Esophagus squamous epithelium (tissue), 4 donors: ENCODE measurements at regions not wholly inside any gene's neighbourhood (a gene's known extent, or its start where the extent isn't known, plus 50 kb on each side); places are given as distances from the start of the nearest gene placed in this dataset.

Source experiments
- POLR2A ChIP-seq, 4 donors: fragments of 450-650 bp; IDR thresholded peaks; one replicate each; pipeline ENCODE4 v1.6.1; 2017; ENCODE audit warnings: antibody characterized with exemption in 4 of 4, mild to moderate bottlenecking in 4 of 4, moderate library complexity in 3 of 4
- TF ChIP-seq, protein P1 (sequence below), 6 experiments: fragments of 450-650 bp in 4 of 6; fragments of 200-600 bp in 2 of 6; sonication (generic) in 2 of 6; IDR thresholded peaks; one replicate each; pipeline ENCODE4 v1.5.1; 2016 to 2019; ENCODE audit warnings: antibody characterized with exemption in 6 of 6, mild to moderate bottlenecking in 4 of 6, moderate library complexity in 4 of 6

DNA sequence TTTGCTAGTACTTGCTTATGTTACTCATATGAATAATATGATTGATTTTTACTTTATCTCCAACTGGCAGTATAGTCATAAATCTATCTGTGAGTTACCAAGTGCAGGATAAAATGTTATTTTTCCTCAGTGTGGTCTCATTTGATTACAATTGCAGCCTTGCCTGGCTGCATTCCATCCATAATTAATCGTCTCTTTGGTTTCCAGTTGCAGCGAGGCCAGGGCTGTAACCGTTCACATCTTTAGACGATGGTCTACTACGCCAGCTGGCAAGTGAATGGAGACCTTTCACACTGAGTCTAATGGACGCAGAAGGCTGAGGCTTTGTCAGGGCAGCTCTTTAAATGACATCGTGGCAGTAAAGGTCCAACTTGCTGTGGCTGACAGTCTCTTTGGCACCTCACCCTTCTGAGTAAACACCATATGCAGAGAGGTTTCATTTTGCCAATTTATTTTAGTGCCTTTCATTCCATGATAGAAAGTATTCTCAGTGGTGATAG lies 84.0 kb downstream of the ARL4A start:
- TF ChIP-seq, protein P1, sequence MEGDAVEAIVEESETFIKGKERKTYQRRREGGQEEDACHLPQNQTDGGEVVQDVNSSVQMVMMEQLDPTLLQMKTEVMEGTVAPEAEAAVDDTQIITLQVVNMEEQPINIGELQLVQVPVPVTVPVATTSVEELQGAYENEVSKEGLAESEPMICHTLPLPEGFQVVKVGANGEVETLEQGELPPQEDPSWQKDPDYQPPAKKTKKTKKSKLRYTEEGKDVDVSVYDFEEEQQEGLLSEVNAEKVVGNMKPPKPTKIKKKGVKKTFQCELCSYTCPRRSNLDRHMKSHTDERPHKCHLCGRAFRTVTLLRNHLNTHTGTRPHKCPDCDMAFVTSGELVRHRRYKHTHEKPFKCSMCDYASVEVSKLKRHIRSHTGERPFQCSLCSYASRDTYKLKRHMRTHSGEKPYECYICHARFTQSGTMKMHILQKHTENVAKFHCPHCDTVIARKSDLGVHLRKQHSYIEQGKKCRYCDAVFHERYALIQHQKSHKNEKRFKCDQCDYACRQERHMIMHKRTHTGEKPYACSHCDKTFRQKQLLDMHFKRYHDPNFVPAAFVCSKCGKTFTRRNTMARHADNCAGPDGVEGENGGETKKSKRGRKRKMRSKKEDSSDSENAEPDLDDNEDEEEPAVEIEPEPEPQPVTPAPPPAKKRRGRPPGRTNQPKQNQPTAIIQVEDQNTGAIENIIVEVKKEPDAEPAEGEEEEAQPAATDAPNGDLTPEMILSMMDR (IDR thresholded peaks at IDR 0.05) = no peak
- TF ChIP-seq POLR2A (IDR thresholded peaks at IDR 0.05) = no peak
